Smooth muscle cell (in vitro differentiated cells): ENCODE measurements at regions not wholly inside any gene's neighbourhood (a gene's known extent, or its start where the extent isn't known, plus 50 kb on each side); places are given as distances from the start of the nearest gene placed in this dataset.

ENCODE experiments used
- DNase-seq: peaks from one replicate; lab custom pipeline; 2025; ENCODE audit not compliant: unreplicated experiment; lab: John Stamatoyannopoulos, UW
- H2AFZ ChIP-seq: fragments of 200-600 bp; sonication (generic); 2 replicates; pipeline ENCODE4 v1.6.0; 2016; ENCODE audit warnings: antibody characterized with exemption, low read depth, mild to moderate bottlenecking
- H3F3A ChIP-seq: fragments of 200-600 bp; sonication (generic); 2 replicates; pipeline ENCODE4 v1.6.0; 2017; ENCODE audit warnings: antibody characterized with exemption, low read depth
- H3K27ac ChIP-seq: fragments of 200-600 bp; sonication (generic); 2 replicates; pipeline ENCODE4 v1.5.1; 2016; ENCODE audit warnings: low read depth, mild to moderate bottlenecking
- H3K27me3 ChIP-seq: fragments of 200-600 bp; sonication (generic); 2 replicates; pipeline ENCODE4 v1.6.1; 2016; ENCODE audit warnings: low read depth, mild to moderate bottlenecking
- H3K36me3 ChIP-seq: fragments of 200-600 bp; sonication (generic); 2 replicates; pipeline ENCODE4 v1.5.1; 2016; ENCODE audit warnings: low read depth
- H3K4me1 ChIP-seq: fragments of 200-600 bp; sonication (generic); 2 replicates; pipeline ENCODE4 v1.5.1; 2016; ENCODE audit warnings: low read depth
- H3K4me2 ChIP-seq: fragments of 200-600 bp; sonication (generic); 2 replicates; pipeline ENCODE4 v1.6.0; 2016; ENCODE audit warnings: mild to moderate bottlenecking
- H3K4me3 ChIP-seq: fragments of 200-600 bp; sonication (generic); 2 replicates; pipeline ENCODE4 v1.5.1; 2016; ENCODE audit warnings: mild to moderate bottlenecking
- H3K79me2 ChIP-seq: fragments of 200-600 bp; sonication (generic); 2 replicates; pipeline ENCODE4 v1.6.0; 2016; ENCODE audit warnings: low read depth, mild to moderate bottlenecking
- H3K9ac ChIP-seq: fragments of 200-600 bp; sonication (generic); 2 replicates; pipeline ENCODE4 v1.6.0; 2016; ENCODE audit warnings: low read depth
- H3K9me3 ChIP-seq: fragments of 200-600 bp; sonication (generic); replicated peaks from 2 replicates; pipeline ENCODE4 v1.5.1; 2016; ENCODE audit warnings: low read depth
- H4K20me1 ChIP-seq: fragments of 200-600 bp; sonication (generic); 2 replicates; pipeline ENCODE4 v1.6.0; 2016; ENCODE audit warnings: low read depth
- CTCF ChIP-seq: fragments of 200-600 bp; sonication (generic); IDR thresholded peaks from 2 replicates; pipeline ENCODE4 v1.5.1; 2017; ENCODE audit warnings: borderline replicate concordance, mild to moderate bottlenecking, antibody characterized with exemption; ENCODE audit not compliant: insufficient read depth, poor library complexity, severe bottlenecking
- WGBS: methylation state at CpG from one replicate; pipeline ENCODE4 v1.1.7; 2016; ENCODE audit warnings: low lambda C conversion rate; 5-methylcytosine and 5-hydroxymethylcytosine counted together

GRCh38 chr2:149731079-149731478 lies 143.5 kb upstream of the MMADHC start:
- Histone ChIP-seq H3K36me3 (no peaks in the 10 kb centered on the region), H3K9ac (no peak overlapping the region), H3K27ac (no peak overlapping the region), H3K4me2 (no peak overlapping the region), H3K27me3 (no peaks in the 10 kb centered on the region), H2AFZ (peak overlapping the region; percentile 11), H4K20me1 (no peaks in the 10 kb centered on the region), H3K4me1 (no peaks in the 10 kb centered on the region), H3K79me2 (no peaks in the 10 kb centered on the region), H3K9me3 (no peaks in the 10 kb centered on the region), H3F3A (peaks cover 5% of the 10 kb centered on the region), H3K4me3 (no peak overlapping the region)
- no peak for TF ChIP-seq CTCF
- 54% methylated on average over 3 of the region's 3 CpGs for WGBS
- no peak for DNase-seq

- no peak overlapping the region for H3K27ac ChIP-seq
- H3K27me3 ChIP-seq, result no peaks in the 10 kb centered on the region
- peaks cover 5% of the 10 kb centered on the region for H3F3A ChIP-seq
- no peak overlapping the region for H2AFZ ChIP-seq
- H3K9ac ChIP-seq, result no peak overlapping the region
- no peak for TF ChIP-seq CTCF
- DNase-seq, result no peak
- 90% methylated on average over 3 of the region's 3 CpGs for whole genome bisulfite sequencing
- no peak overlapping the region for H3K4me3 ChIP-seq
- H3K36me3 ChIP-seq, result no peaks in the 10 kb centered on the region
- H3K4me2 ChIP-seq, result no peak overlapping the region
- H3K9me3 ChIP-seq, result no peaks in the 10 kb centered on the region
- H4K20me1 ChIP-seq, result no peaks in the 10 kb centered on the region
- H3K79me2 ChIP-seq, result no peaks in the 10 kb centered on the region
- H3K4me1 ChIP-seq, result no peaks in the 10 kb centered on the region
Observed at GRCh38 chr2:149729586-149729985, 142.0 kb upstream of the MMADHC start.

- TF ChIP-seq CTCF, result no peak
- Histone ChIP-seq H3K4me3 (no peak overlapping the region), H3K27me3 (no peaks in the 10 kb centered on the region), H3K9ac (no peak overlapping the region), H3K4me1 (no peaks in the 10 kb centered on the region), H3K36me3 (no peaks in the 10 kb centered on the region), H3K4me2 (no peak overlapping the region), H3F3A (no peaks in the 10 kb centered on the region), H2AFZ (peak overlapping the region; percentile 47), H3K27ac (no peak overlapping the region), H3K79me2 (no peaks in the 10 kb centered on the region), H3K9me3 (no peaks in the 10 kb centered on the region), H4K20me1 (no peaks in the 10 kb centered on the region)
- WGBS, result 63% methylated on average over 3 of the region's 3 CpGs
- DNase-seq, result no peak
Observed at GRCh38 chr2:149727927-149728326, 140.4 kb upstream of the MMADHC start.

GRCh38 chr2:149725234-149725633 lies 137.7 kb upstream of the MMADHC start:
- H3K27me3 ChIP-seq, result no peaks in the 10 kb centered on the region
- H3F3A ChIP-seq, result no peaks in the 10 kb centered on the region
- no peak overlapping the region for H2AFZ ChIP-seq
- H4K20me1 ChIP-seq, result no peaks in the 10 kb centered on the region
- no peak for TF ChIP-seq CTCF
- no peak overlapping the region for H3K27ac ChIP-seq
- 90% methylated on average over 2 of the region's 2 CpGs for WGBS
- H3K36me3 ChIP-seq, result no peaks in the 10 kb centered on the region
- no peak overlapping the region for H3K4me2 ChIP-seq
- no peaks in the 10 kb centered on the region for H3K4me1 ChIP-seq
- no peaks in the 10 kb centered on the region for H3K79me2 ChIP-seq
- H3K9me3 ChIP-seq, result no peaks in the 10 kb centered on the region
- DNase-seq, result no peak
- H3K9ac ChIP-seq, result no peak overlapping the region
- no peak overlapping the region for H3K4me3 ChIP-seq
